OCI-LY7 (cell line): ENCODE measurements at regions not wholly inside any gene's neighbourhood (a gene's known extent, or its start where the extent isn't known, plus 50 kb on each side); places are given as distances from the start of the nearest gene placed in this dataset.
"Not testable (repeated sequence)": the region's sequence is repeated elsewhere in the genome, so short reads cannot be mapped to it uniquely, and the experiment has no call there.

ENCODE experiments used
- BruUV-seq: library from RNA; stranded (reverse); fragments of 400-500 nt; replicated peaks from 2 replicates; lab custom pipeline; 2021; lab: Mats Ljungman, UMichigan
- CTCF ChIA-PET: fragments of 300-600 bp; sonication (Branson Sonifier 250); formaldehyde crosslinking; loops from one replicate; lab custom pipeline; 2022; ENCODE audit warnings: antibody characterized with exemption; ENCODE audit not compliant: unreplicated experiment; lab: Charles Lee
- POLR2A ChIA-PET: fragments of 300-600 bp; sonication (Branson Sonifier 250); formaldehyde crosslinking; loops from one replicate; lab custom pipeline; 2022; ENCODE audit warnings: antibody characterized with exemption; lab: Charles Lee
- DNase-seq: peaks from one replicate; pipeline ENCODE4 v3.0.0-alpha.2; 2015; ENCODE audit warnings: low spot score
- H2AFZ ChIP-seq: fragments of 200-600 bp; sonication (generic), shearing (Covaris generic); 2 replicates; pipeline ENCODE4 v1.6.1; 2014; ENCODE audit warnings: mild to moderate bottlenecking, antibody characterized with exemption, low read length, moderate library complexity
- H3K27ac ChIP-seq: fragments of 200-600 bp; sonication (generic); 2 replicates; pipeline ENCODE4 v1.5.1; 2014; ENCODE audit warnings: mixed run types, low read depth, mild to moderate bottlenecking, moderate library complexity, low read length, inconsistent platforms; ENCODE audit not compliant: poor library complexity, severe bottlenecking
- H3K36me3 ChIP-seq: fragments of 200-600 bp; sonication (generic); 2 replicates; pipeline ENCODE4 v1.6.1; 2014; ENCODE audit warnings: mild to moderate bottlenecking, antibody characterized with exemption, low read length, moderate library complexity, mixed read lengths; ENCODE audit not compliant: insufficient read depth
- H3K4me1 ChIP-seq: fragments of 200-600 bp; sonication (generic); 2 replicates; pipeline ENCODE4 v1.5.1; 2014; ENCODE audit warnings: mild to moderate bottlenecking, low read length; ENCODE audit not compliant: insufficient read depth, poor library complexity, severe bottlenecking
- H3K4me2 ChIP-seq: fragments of 200-600 bp; sonication (generic); 2 replicates; pipeline ENCODE4 v1.6.1; 2014; ENCODE audit warnings: mild to moderate bottlenecking, low read length
- H3K4me3 ChIP-seq: fragments of 200-600 bp; sonication (generic); 2 replicates; pipeline ENCODE4 v1.5.1; 2014; ENCODE audit warnings: mild to moderate bottlenecking, low read depth, low read length; ENCODE audit not compliant: poor library complexity, severe bottlenecking
- H3K79me2 ChIP-seq: fragments of 200-600 bp; sonication (generic); 2 replicates; pipeline ENCODE4 v1.6.1; 2016; ENCODE audit warnings: low read depth, mild to moderate bottlenecking, low read length, moderate library complexity, mixed read lengths; ENCODE audit not compliant: insufficient read depth
- H3K9me2 ChIP-seq: fragments of 200-600 bp; sonication (generic); 2 replicates; pipeline ENCODE4 v1.6.1; 2016; ENCODE audit warnings: mild to moderate bottlenecking, low read length, mixed read lengths; ENCODE audit not compliant: insufficient read depth
- H3K9me3 ChIP-seq: fragments of 200-600 bp; sonication (generic); 2 replicates; pipeline ENCODE4 v1.6.1; 2014; ENCODE audit warnings: mild to moderate bottlenecking, mixed run types, low read length, mixed read lengths
- H4K20me1 ChIP-seq: fragments of 200-600 bp; sonication (generic); 2 replicates; pipeline ENCODE4 v1.6.1; 2014; ENCODE audit warnings: mild to moderate bottlenecking, antibody characterized with exemption, low read length, moderate library complexity, mixed read lengths; ENCODE audit not compliant: insufficient read depth
- CTCF ChIP-seq: fragments of 200-600 bp; sonication (generic); conservative IDR thresholded peaks from 2 replicates; pipeline ENCODE4 v1.5.1; 2014; ENCODE audit warnings: mild to moderate bottlenecking, antibody characterized with exemption, low read length, moderate library complexity, mixed read lengths
- EZH2phosphoT487 ChIP-seq: fragments of 200-600 bp; sonication (generic); IDR thresholded peaks from 2 replicates; pipeline ENCODE4 v1.6.1; 2018; ENCODE audit warnings: low read depth, borderline replicate concordance, mild to moderate bottlenecking, mixed run types, antibody characterized with exemption, low read length, moderate library complexity, mixed read lengths
- intact Hi-C: fragments of 100-400 bp; cut with micrococcal nuclease; formaldehyde crosslinking; loops from one replicate; pipeline ENCODE4 v1.10.0; 2022; ENCODE audit not compliant: unreplicated experiment

GRCh38 chr9:102354041-102354440, 615.6 kb upstream of the GRIN3A start:
- CTCF ChIA-PET, result no interaction called here
- H3K9me2 ChIP-seq, result no peaks in the 10 kb centered on the region
- no peak for DNase-seq
- TF ChIP-seq EZH2phosphoT487 (no peak), CTCF (no peak)
- no peak overlapping the region for H3K4me2 ChIP-seq
- BruUV-seq, result no TSS peak
- no peak overlapping the region for H2AFZ ChIP-seq
- no peaks in the 10 kb centered on the region for H3K9me3 ChIP-seq
- no peak overlapping the region for H3K4me3 ChIP-seq
- no peaks in the 10 kb centered on the region for H4K20me1 ChIP-seq
- no peaks in the 10 kb centered on the region for H3K36me3 ChIP-seq
- no peaks in the 10 kb centered on the region for H3K4me1 ChIP-seq
- H3K27ac ChIP-seq, result no peak overlapping the region
- POLR2A ChIA-PET, result no interaction called here
- H3K79me2 ChIP-seq, result no peaks in the 10 kb centered on the region
- intact Hi-C loops, result no loop called here

- H4K20me1 ChIP-seq, POLR2A ChIA-PET, DNase-seq, H3K79me2 ChIP-seq, BruUV-seq, H2AFZ ChIP-seq, H3K4me2 ChIP-seq, H3K9me2 ChIP-seq, H3K36me3 ChIP-seq, H3K9me3 ChIP-seq, H3K4me1 ChIP-seq, CTCF ChIA-PET, intact Hi-C loops, H3K27ac ChIP-seq, H3K4me3 ChIP-seq: not testable (repeated sequence)
These were observed 599.0 kb upstream of the GRIN3A start for GRCh38 chr9:102337471-102337870.

- Histone ChIP-seq H3K9me3 (no peaks in the 10 kb centered on the region), H2AFZ (no peak overlapping the region), H3K36me3 (no peaks in the 10 kb centered on the region), H3K27ac (no peak overlapping the region), H3K4me2 (no peak overlapping the region), H3K4me1 (no peaks in the 10 kb centered on the region), H3K9me2 (no peaks in the 10 kb centered on the region), H4K20me1 (no peaks in the 10 kb centered on the region), H3K79me2 (no peaks in the 10 kb centered on the region), H3K4me3 (no peak overlapping the region)
- intact Hi-C loops, result no loop called here
- no peak for TF ChIP-seq CTCF
- no peak for TF ChIP-seq EZH2phosphoT487
- no peak for DNase-seq
- BruUV-seq, result no TSS peak
- POLR2A ChIA-PET, result no interaction called here
- CTCF ChIA-PET, result no interaction called here
These were observed 570.9 kb upstream of the GRIN3A start for GRCh38 chr9:102309379-102309778.
